PC-3 (cell line): ENCODE measurements at regions not wholly inside any gene's neighbourhood (a gene's known extent, or its start where the extent isn't known, plus 50 kb on each side); places are given as distances from the start of the nearest gene placed in this dataset.

ENCODE experiments used
- CTCF ChIP-seq: fragments of 300-600 bp; sonication (generic); conservative IDR thresholded peaks from 2 replicates; pipeline ENCODE4 v1.5.1; 2017; ENCODE audit warnings: antibody characterized with exemption, low read depth, mild to moderate bottlenecking, low read length
- EZH2 ChIP-seq: fragments of 300-600 bp; sonication (generic); IDR thresholded peaks from one replicate; pipeline ENCODE4 v1.6.1; 2017; ENCODE audit warnings: antibody characterized with exemption, mild to moderate bottlenecking, low read length; ENCODE audit not compliant: unreplicated experiment

GRCh38 chr2:65576861-65577601, 144.6 kb upstream of the SPRED2 start:
- TF ChIP-seq EZH2 = no peak
- no peak for TF ChIP-seq CTCF
